Breast epithelium (tissue), 4 donors: ENCODE measurements at regions not wholly inside any gene's neighbourhood (a gene's known extent, or its start where the extent isn't known, plus 50 kb on each side); places are given as distances from the start of the nearest gene placed in this dataset.

Experiments
- DNase-seq, 2 donors: peaks; one replicate each; pipeline ENCODE4 v3.0.0-alpha.2; 2019; ENCODE audit warnings: low spot score in 2 of 2
- H3K27ac ChIP-seq, 2 donors: fragments of 200-600 bp; sonication (generic) in 1 of 2; one replicate each; pipeline ENCODE4 v1.5.1; 2016 to 2019; ENCODE audit warnings: mild to moderate bottlenecking in 1 of 2
- H3K27me3 ChIP-seq, 2 donors: fragments of 200-600 bp; sonication (generic) in 1 of 2; one replicate each; pipeline versions ENCODE4 v1.5.1 to v1.6.0; 2017 to 2019; ENCODE audit warnings: control low read depth in 1 of 2, mild to moderate bottlenecking in 1 of 2
- H3K36me3 ChIP-seq: fragments of 200-600 bp; one replicate; pipeline ENCODE4 v1.5.1; 2019
- H3K4me1 ChIP-seq, 2 donors: fragments of 200-600 bp; sonication (generic); one replicate each; pipeline ENCODE4 v1.5.1; 2016 to 2019; ENCODE audit warnings: control low read depth in 1 of 2
- H3K4me3 ChIP-seq, 3 donors: fragments of 200-600 bp; sonication (generic); 1 replicate in 2 of 3; 2 replicates in 1 of 3; pipeline ENCODE4 v1.5.1; 2016 to 2019; ENCODE audit warnings: mild to moderate bottlenecking in 3 of 3, moderate library complexity in 2 of 3
- H3K9me3 ChIP-seq, 2 donors: fragments of 200-600 bp; sonication (generic) in 1 of 2; one replicate each; pipeline ENCODE4 v1.5.1; 2016 to 2019; ENCODE audit warnings: control low read depth in 1 of 2
- CTCF ChIP-seq, 3 donors: fragments of 450-650 bp; IDR thresholded peaks; one replicate each; pipeline ENCODE4 v1.5.1; 2016 to 2017; ENCODE audit warnings: antibody characterized with exemption in 3 of 3, mild to moderate bottlenecking in 3 of 3, moderate library complexity in 3 of 3
- POLR2A ChIP-seq: fragments of 450-650 bp; IDR thresholded peaks from one replicate; pipeline ENCODE4 v1.6.1; 2016; ENCODE audit warnings: antibody characterized with exemption, mild to moderate bottlenecking, moderate library complexity
- POLR2AphosphoS5 ChIP-seq, 3 donors: sonication (generic); formaldehyde crosslinking; IDR thresholded peaks; one replicate each; pipeline ENCODE4 v1.6.1; 2017; ENCODE audit warnings: antibody characterized with exemption in 3 of 3
- intact Hi-C: fragments of 100-400 bp; cut with DNase I; formaldehyde crosslinking; loops from one replicate; pipeline ENCODE4 v1.15.1; 2023; ENCODE audit warnings: low total_unique reads

GRCh38 chr13:82625717-82626116 is 1256.6 kb downstream of the SLITRK1 start:
- H3K36me3 ChIP-seq, result no peaks in the 10 kb centered on the region
- DNase-seq, result no peak
- H3K27me3 ChIP-seq, result no peaks in the 10 kb centered on the region
- TF ChIP-seq CTCF (IDR thresholded peaks at IDR 0.05) (no peak), POLR2AphosphoS5 (IDR thresholded peaks at IDR 0.05) (no peak), POLR2A (no peak)
- H3K9me3 ChIP-seq, result no peaks in the 10 kb centered on the region
- H3K4me3 ChIP-seq, result no peak overlapping the region
- H3K4me1 ChIP-seq, result no peaks in the 10 kb centered on the region
- intact Hi-C loops, result no loop called here
- no peak overlapping the region for H3K27ac ChIP-seq

GRCh38 chr13:82615043-82615442 is 1267.2 kb downstream of the SLITRK1 start:
- Histone ChIP-seq H3K4me3 (no peak overlapping the region), H3K9me3 (no peaks in the 10 kb centered on the region), H3K36me3 (no peaks in the 10 kb centered on the region), H3K27me3 (no peaks in the 10 kb centered on the region), H3K4me1 (no peaks in the 10 kb centered on the region), H3K27ac (no peak overlapping the region)
- intact Hi-C loops, result no loop called here
- no peak for DNase-seq
- TF ChIP-seq CTCF (IDR thresholded peaks at IDR 0.05) (no peak), POLR2A (no peak), POLR2AphosphoS5 (IDR thresholded peaks at IDR 0.05) (no peak)

GRCh38 chr13:82614086-82614485 is 1268.2 kb downstream of the SLITRK1 start:
- DNase-seq, result no peak
- Histone ChIP-seq H3K27me3 (no peaks in the 10 kb centered on the region), H3K4me1 (no peaks in the 10 kb centered on the region), H3K27ac (no peak overlapping the region), H3K9me3 (no peaks in the 10 kb centered on the region), H3K36me3 (no peaks in the 10 kb centered on the region), H3K4me3 (no peak overlapping the region)
- intact Hi-C loops, result no loop called here
- TF ChIP-seq CTCF (IDR thresholded peaks at IDR 0.05) (no peak), POLR2A (no peak), POLR2AphosphoS5 (IDR thresholded peaks at IDR 0.05) (no peak)

- Histone ChIP-seq H3K4me1 (no peaks in the 10 kb centered on the region), H3K36me3 (no peaks in the 10 kb centered on the region), H3K27ac (no peak overlapping the region)
Measured at GRCh38 chr13:82606008-82606407, 1276.3 kb downstream of the SLITRK1 start.

GRCh38 chr13:82597747-82598146 is 1284.5 kb downstream of the SLITRK1 start:
- TF ChIP-seq CTCF (IDR thresholded peaks at IDR 0.05) (no peak), POLR2AphosphoS5 (IDR thresholded peaks at IDR 0.05) (no peak), POLR2A (no peak)
- DNase-seq, result no peak
- intact Hi-C loops, result no loop called here
- Histone ChIP-seq H3K4me3 (no peak overlapping the region), H3K27ac (no peak overlapping the region), H3K4me1 (no peaks in the 10 kb centered on the region), H3K27me3 (no peaks in the 10 kb centered on the region), H3K36me3 (no peaks in the 10 kb centered on the region), H3K9me3 (no peaks in the 10 kb centered on the region)

More at GRCh38 chr13:82606008-82606407, 1276.3 kb downstream of the SLITRK1 start:
- intact Hi-C loops, result no loop called here
- no peak for DNase-seq
- peaks cover 0 to 11% of the 10 kb centered on the region in 2 donors for H3K9me3 ChIP-seq
- no peaks in the 10 kb centered on the region for H3K27me3 ChIP-seq
- no peak overlapping the region for H3K4me3 ChIP-seq
- no peak for TF ChIP-seq POLR2A
- TF ChIP-seq CTCF (IDR thresholded peaks at IDR 0.05), result no peak
- no peak for TF ChIP-seq POLR2AphosphoS5 (IDR thresholded peaks at IDR 0.05)
